DLD1 (cell line): ENCODE measurements at regions not wholly inside any gene's neighbourhood (a gene's known extent, or its start where the extent isn't known, plus 50 kb on each side); places are given as distances from the start of the nearest gene placed in this dataset.

Experiments used
- in situ Hi-C: cut with HindIII; loops from 2 replicates; pipeline ENCODE4 v1.10.0; 2017; ENCODE audit warnings: low sequenced_read_pairs

GRCh38 chr3:46091741-46092701 is 64.7 kb upstream of the XCR1 start:
- in situ Hi-C loops: loop anchor here (25.0 kb wide), 1 partner anchor 270 kb away; the partner anchor contains the start of genes CCR2 and CCR5

GRCh38 chr3:46091046-46091445 is 63.8 kb upstream of the XCR1 start:
- in situ Hi-C loops: loop anchor here (25.0 kb wide), 1 partner anchor 271 kb away; the partner anchor contains the start of genes CCR2 and CCR5

DNA sequence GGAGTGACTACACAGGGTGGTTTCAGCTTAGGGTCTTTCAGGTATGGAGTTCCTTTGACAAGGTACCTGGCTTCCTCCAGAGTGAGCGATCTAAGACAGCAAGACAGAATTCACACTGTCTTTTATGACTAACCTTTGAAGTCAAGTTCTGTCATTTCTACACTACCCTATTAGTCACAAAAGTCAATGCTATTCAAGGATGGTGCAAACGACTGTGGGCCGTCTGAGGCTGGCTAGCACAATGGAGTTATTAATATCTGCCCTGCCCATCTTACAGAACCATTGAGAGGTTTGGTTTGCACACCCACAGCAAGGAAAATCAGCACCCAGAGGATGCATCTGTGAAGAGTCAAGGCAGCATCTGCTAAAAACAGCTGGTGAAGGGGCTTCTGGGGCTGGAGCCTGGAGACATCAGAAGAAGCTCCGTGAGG is 62.9 kb upstream of the XCR1 start:
- in situ Hi-C loops: loop anchor here (25.0 kb wide), 1 partner anchor 272 kb away; the partner anchor contains the start of genes CCR2 and CCR5

DNA sequence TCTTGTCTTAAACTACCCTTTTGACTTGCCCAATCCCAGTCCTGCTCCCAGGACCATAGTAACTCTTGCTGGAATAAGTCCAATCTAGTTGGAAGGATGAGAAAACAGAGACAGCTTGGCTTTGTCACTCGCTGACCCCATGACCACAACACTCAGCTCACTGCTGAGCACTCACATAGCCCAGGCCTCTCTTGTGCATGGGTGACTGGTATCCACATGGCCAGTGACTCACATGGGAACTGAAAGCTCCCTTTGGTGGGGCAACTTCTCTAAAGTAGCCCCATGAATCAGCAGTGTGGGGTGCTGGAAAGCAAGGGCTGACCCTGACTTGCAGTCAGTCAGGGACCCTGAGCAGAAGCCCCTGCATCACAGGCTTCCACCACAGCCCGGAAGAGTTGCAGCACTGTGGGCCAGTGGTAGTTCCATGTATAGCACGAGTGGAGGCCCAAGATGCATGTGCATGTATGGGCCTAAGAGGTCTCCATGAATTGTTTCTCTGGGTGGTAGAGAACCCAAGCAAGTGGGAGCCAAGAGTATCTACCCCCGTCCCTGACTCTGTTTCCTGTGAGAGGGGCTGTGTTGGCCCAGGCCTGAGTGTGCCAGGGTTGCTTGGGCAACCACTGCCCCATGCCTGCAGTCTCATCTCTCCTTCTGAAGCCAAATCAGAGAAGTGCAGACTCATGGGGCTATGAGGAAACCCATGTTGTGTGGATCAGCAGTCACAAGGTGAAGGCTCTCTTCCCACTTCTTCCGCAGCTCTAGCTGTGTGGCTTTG is 62.1 kb upstream of the XCR1 start:
- in situ Hi-C loops: loop anchor here (25.0 kb wide), 1 partner anchor 273 kb away; the partner anchor contains the start of genes CCR2 and CCR5

- in situ Hi-C loops: loop anchor here (25.0 kb wide), 1 partner anchor 274 kb away; the partner anchor contains the start of genes CCR2 and CCR5
These were observed 60.6 kb upstream of the XCR1 start for GRCh38 chr3:46087871-46088270.

- in situ Hi-C loops: loop anchor here (25.0 kb wide), 1 partner anchor 275 kb away; the partner anchor contains the start of genes CCR2 and CCR5
These were observed 59.7 kb upstream of the XCR1 start for GRCh38 chr3:46086986-46087385.

DNA sequence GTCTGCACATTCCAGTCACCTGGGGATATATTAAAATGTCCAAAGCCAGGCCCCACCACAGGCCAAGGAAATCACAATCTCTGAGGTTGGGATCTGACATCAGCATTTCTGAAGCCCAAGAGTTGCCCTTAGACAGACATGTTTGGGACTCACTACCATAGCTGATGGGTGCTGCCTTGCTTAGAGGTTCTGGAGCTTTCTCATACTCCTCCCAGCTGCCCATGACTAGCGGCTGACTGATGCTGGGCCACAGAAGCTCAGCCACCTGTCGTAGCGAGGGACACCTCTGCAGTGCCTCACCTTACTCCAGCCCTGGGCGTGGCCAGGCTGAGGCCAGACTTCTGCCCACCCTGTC is 58.8 kb upstream of the XCR1 start:
- in situ Hi-C loops: loop anchor here (25.0 kb wide), 1 partner anchor 276 kb away; the partner anchor contains the start of genes CCR2 and CCR5

DNA sequence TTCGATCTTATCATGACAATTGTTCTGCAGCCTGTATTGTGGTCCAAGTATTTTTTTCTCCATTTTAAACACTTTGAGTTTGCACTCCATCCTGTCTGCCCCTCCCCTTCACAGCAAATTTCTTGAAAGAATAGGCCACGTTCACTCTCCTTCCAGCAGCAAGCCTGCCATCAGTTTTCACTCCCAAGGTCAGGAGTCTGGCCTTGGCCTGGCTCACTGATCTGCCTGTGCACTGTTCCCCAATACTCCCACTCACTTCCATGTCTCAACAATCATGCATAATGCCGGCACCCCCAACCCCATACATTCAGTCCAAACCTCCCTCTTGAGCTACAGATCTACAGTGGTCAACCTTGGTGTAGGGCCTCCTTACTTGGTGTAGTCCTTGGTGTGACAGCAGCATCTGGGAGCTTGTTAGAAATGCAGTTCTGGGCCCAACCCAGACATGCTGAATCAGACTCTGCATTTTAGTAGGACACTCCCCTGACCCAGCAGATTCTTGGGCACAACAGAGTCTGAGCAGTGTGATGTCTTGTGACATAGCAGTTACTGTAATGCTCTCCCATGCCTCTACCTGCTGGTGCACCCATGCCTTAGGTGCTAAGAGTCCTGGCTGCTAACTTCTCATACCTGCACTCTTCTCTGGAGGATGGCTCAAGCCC is 58.3 kb upstream of the XCR1 start:
- in situ Hi-C loops: loop anchor here (25.0 kb wide), 1 partner anchor 277 kb away; the partner anchor contains the start of genes CCR2 and CCR5

- in situ Hi-C loops: loop anchor here (25.0 kb wide), 1 partner anchor 278 kb away; the partner anchor contains the start of genes CCR2 and CCR5
These were observed 56.7 kb upstream of the XCR1 start for GRCh38 chr3:46083956-46084355.

DNA sequence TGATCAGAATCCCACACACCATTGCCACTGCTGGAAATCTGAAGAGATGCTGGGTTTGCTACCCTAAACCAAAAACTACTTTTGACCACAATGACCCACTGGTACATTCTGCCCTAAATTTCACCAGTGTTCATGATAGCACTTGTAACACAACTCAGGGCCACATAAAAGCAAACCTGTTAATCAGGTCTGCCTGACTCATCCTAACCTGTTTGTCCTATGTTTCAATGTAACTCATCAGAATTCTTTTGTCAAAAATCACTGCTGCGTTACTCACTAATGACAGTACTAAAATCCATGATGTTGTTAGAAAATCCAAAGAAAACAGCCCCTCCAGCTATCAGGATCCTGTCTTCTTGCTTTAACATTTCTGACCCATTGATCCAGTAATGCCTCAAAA is 55.6 kb upstream of the XCR1 start:
- in situ Hi-C loops: loop anchor here (25.0 kb wide), 1 partner anchor 279 kb away; the partner anchor contains the start of genes CCR2 and CCR5

- in situ Hi-C loops: loop anchor here (25.0 kb wide), 1 partner anchor 280 kb away; the partner anchor contains the start of genes CCR2 and CCR5
These were observed 54.7 kb upstream of the XCR1 start for GRCh38 chr3:46082021-46082420.

GRCh38 chr3:46080969-46081345 is 53.7 kb upstream of the XCR1 start:
- in situ Hi-C loops: loop anchor here (25.0 kb wide), 1 partner anchor 281 kb away; the partner anchor contains the start of genes CCR2 and CCR5

- in situ Hi-C loops: loop anchor here (25.0 kb wide), 1 partner anchor 282 kb away; the partner anchor contains the start of genes CCR2 and CCR5
These were observed 53.1 kb upstream of the XCR1 start for GRCh38 chr3:46080124-46080968.

DNA sequence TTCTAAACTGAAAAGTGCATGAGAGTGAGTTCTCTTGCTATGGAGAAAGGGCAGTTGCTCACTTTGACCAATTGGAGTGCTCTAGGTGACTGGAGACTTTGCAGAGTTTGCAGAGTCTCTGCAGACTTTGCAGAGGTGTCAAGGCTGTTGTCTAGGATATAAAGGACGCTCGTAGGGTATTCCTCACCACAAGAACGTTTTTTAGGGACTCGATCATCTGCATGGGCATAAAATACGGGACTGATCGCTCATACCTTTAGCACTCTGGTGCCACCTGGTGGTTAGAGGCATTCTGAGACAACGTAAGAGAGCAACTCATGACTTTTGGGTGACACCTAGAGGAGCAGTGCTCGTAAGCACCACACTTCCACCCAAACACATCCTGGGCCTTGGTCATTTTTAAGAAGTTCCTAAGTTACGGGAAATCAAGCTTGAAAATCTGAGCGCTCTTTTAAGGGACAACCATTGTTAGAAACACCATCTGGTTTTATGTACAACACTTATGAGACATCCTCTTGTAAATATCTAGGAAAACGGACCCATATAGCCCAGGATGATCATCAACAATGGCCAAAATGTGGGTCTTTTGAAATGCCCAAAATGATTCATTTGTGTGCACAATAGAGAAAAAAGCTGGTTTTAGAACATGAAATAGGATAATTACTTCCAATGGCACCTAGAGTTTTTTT is 51.6 kb upstream of the XCR1 start:
- in situ Hi-C loops: loop anchor here (5.0 to 25.0 kb wide), 3 partner anchors 43 to 283 kb away; partner anchors contain the start of genes CCR2 and CCR5
